GM23338 (cell line): ENCODE measurements at regions not wholly inside any gene's neighbourhood (a gene's known extent, or its start where the extent isn't known, plus 50 kb on each side); places are given as distances from the start of the nearest gene placed in this dataset.

Experiments used
- ATAC-seq: fragments of 200-7000 bp; cut with Tn5 transposase; 3 replicates; pipeline ENCODE4 v1.9.1; 2020
- DNase-seq: peaks from one replicate; pipeline ENCODE4 v3.0.0-alpha.2; 2015; ENCODE audit warnings: low spot score
- H2AFZ ChIP-seq: fragments of 200-600 bp; sonication (generic); 2 replicates; pipeline ENCODE4 v1.8.0; 2016; ENCODE audit warnings: antibody characterized with exemption, mild to moderate bottlenecking, moderate library complexity
- H3F3A ChIP-seq: fragments of 200-600 bp; sonication (generic); replicated peaks from 2 replicates; pipeline ENCODE4 v1.8.0; 2017; ENCODE audit warnings: antibody characterized with exemption, mixed run types, low read depth
- H3K27ac ChIP-seq: fragments of 200-600 bp; sonication (generic); 2 replicates; pipeline ENCODE4 v1.6.1; 2016; ENCODE audit warnings: low read depth
- H3K27me3 ChIP-seq: fragments of 200-600 bp; sonication (generic); 2 replicates; pipeline ENCODE4 v1.8.0; 2016; ENCODE audit warnings: mild to moderate bottlenecking, mixed run types, moderate library complexity; ENCODE audit not compliant: insufficient read depth
- H3K36me3 ChIP-seq: fragments of 200-600 bp; sonication (generic); 2 replicates; pipeline ENCODE4 v1.8.0; 2016; ENCODE audit warnings: mild to moderate bottlenecking; ENCODE audit not compliant: insufficient read depth
- H3K4me1 ChIP-seq: fragments of 200-600 bp; sonication (generic); 2 replicates; pipeline ENCODE4 v1.8.0; 2016; ENCODE audit warnings: mild to moderate bottlenecking, moderate library complexity; ENCODE audit not compliant: insufficient read depth
- H3K4me2 ChIP-seq: fragments of 200-600 bp; sonication (generic); 2 replicates; pipeline ENCODE4 v1.7.1; 2017; ENCODE audit warnings: mixed run types
- H3K4me3 ChIP-seq: fragments of 200-600 bp; sonication (generic); 2 replicates; pipeline ENCODE4 v1.6.1; 2016; ENCODE audit warnings: mixed run types
- H3K79me2 ChIP-seq: fragments of 200-600 bp; sonication (generic); replicated peaks from 2 replicates; pipeline ENCODE4 v1.8.0; 2017; ENCODE audit warnings: mild to moderate bottlenecking; ENCODE audit not compliant: insufficient read depth
- H3K9me2 ChIP-seq: fragments of 200-600 bp; sonication (generic); 2 replicates; pipeline ENCODE4 v1.8.0; 2017; ENCODE audit not compliant: insufficient read depth
- H4K20me1 ChIP-seq: fragments of 200-600 bp; sonication (generic); replicated peaks from 2 replicates; pipeline ENCODE4 v1.8.0; 2017; ENCODE audit warnings: mild to moderate bottlenecking; ENCODE audit not compliant: insufficient read depth
- H3K27ac Mint-ChIP-seq: 2 replicates; pipeline ENCODE4 v1.8.0; 2020; ENCODE audit warnings: inconsistent platforms, mild to moderate bottlenecking, moderate library complexity, mixed read lengths
- H3K27me3 Mint-ChIP-seq: 3 replicates; pipeline ENCODE4 v1.8.0; 2022; ENCODE audit warnings: low read depth, mild to moderate bottlenecking, moderate library complexity, mixed read lengths, inconsistent platforms; ENCODE audit not compliant: insufficient read depth, poor library complexity
- H3K36me3 Mint-ChIP-seq: 3 replicates; pipeline ENCODE4 v1.8.0; 2021; ENCODE audit warnings: low read depth, mild to moderate bottlenecking, inconsistent platforms, moderate library complexity, mixed read lengths
- H3K4me1 Mint-ChIP-seq: 3 replicates; pipeline ENCODE4 v1.8.0; 2020; ENCODE audit warnings: mild to moderate bottlenecking, inconsistent platforms, mixed read lengths
- H3K4me3 Mint-ChIP-seq: 3 replicates; pipeline ENCODE4 v1.8.0; 2021; ENCODE audit warnings: moderate library complexity, mild to moderate bottlenecking, inconsistent platforms, mixed read lengths
- H3K9me3 Mint-ChIP-seq: 3 replicates; pipeline ENCODE4 v1.8.0; 2020; ENCODE audit warnings: moderate library complexity, mild to moderate bottlenecking, inconsistent platforms, mixed read lengths
- CREB1 ChIP-seq: fragments of 250-450 bp; sonication (Bioruptor Pico); IDR thresholded peaks from 2 replicates; pipeline ENCODE4 v1.5.0; 2020; ENCODE audit warnings: low read depth, mild to moderate bottlenecking, moderate library complexity
- ETS1 ChIP-seq: IDR thresholded peaks from 2 replicates; pipeline ENCODE4 v1.6.1; 2016; ENCODE audit warnings: antibody characterized with exemption
- EZH2phosphoT487 ChIP-seq: fragments of 200-600 bp; sonication (generic); IDR thresholded peaks from one replicate; pipeline ENCODE4 v1.8.1; 2018; ENCODE audit warnings: antibody characterized with exemption; ENCODE audit not compliant: unreplicated experiment
- JUNB ChIP-seq: IDR thresholded peaks from one replicate; pipeline ENCODE4 v1.6.1; 2016; ENCODE audit warnings: antibody characterized with exemption; ENCODE audit not compliant: unreplicated experiment
- NANOG ChIP-seq: IDR thresholded peaks from 2 replicates; pipeline ENCODE4 v1.6.1; 2016; ENCODE audit warnings: antibody characterized with exemption, borderline replicate concordance
- REST ChIP-seq: IDR thresholded peaks from one replicate; pipeline ENCODE4 v1.6.1; 2018; ENCODE audit warnings: antibody characterized with exemption; ENCODE audit not compliant: unreplicated experiment
- STAT1 ChIP-seq: IDR thresholded peaks from one replicate; pipeline ENCODE4 v1.6.1; 2016; ENCODE audit warnings: antibody characterized with exemption; ENCODE audit not compliant: unreplicated experiment
- ZNF114 ChIP-seq: fragments of 250-450 bp; sonication (Bioruptor Pico); IDR thresholded peaks from 2 replicates; pipeline ENCODE4 v1.5.0; 2020; ENCODE audit warnings: mild to moderate bottlenecking, moderate library complexity
- ZNF331 ChIP-seq: fragments of 250-450 bp; sonication (Bioruptor Pico); IDR thresholded peaks from 2 replicates; pipeline ENCODE4 v1.5.0; 2020; ENCODE audit warnings: low read depth, mild to moderate bottlenecking, moderate library complexity
- ZNF462 ChIP-seq: fragments of 250-450 bp; sonication (Bioruptor Pico); IDR thresholded peaks from 2 replicates; pipeline ENCODE4 v1.5.0; 2020; ENCODE audit warnings: mild to moderate bottlenecking, moderate library complexity
- TF ChIP-seq, protein P1 (sequence below), 2 experiments: fragments of 200-600 bp in 1 of 2; sonication (generic) in 1 of 2; conservative IDR thresholded peaks; 2 replicates each; pipeline versions ENCODE4 v1.5.1 to v1.6.1; 2016 to 2017; ENCODE audit warnings: antibody characterized with exemption in 2 of 2, low read depth in 2 of 2, mild to moderate bottlenecking in 2 of 2, moderate library complexity in 1 of 2

DNA sequence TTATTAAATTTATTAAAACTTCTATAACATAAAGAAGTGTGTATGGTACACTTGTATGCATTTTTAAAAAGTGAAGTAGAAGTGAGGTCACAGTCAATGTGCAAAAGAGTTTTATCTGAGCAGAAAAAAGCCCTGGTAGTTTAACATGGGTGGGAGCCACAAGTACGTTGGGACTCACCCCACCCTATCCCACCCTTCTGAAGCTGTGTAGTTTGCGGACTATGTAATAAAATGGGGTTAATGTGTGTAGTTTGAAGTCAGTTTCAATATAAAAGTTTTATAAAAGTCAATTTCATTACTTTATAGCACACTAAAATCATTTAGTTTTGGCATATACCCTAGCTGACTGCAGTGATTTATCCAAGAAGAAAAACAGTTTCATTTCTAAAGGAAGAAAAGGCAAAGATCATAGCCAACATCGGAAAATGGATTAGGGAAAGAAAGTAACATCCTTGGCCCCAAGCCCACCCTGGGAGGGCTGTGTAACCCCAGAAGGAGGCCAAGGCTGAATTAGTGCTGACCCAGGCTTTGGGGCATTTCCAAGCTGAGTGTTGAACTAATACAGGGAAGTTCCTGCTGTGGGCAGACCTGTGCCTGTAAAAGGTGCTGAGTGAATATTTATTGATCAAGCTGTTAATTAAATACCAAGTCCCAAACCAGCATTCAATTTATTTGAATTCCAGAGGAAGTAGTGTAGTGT lies 398.6 kb upstream of the ADAMTSL1 start (continued):
- TF ChIP-seq ZNF462 (CRISPR knock-in tag) (no peak), JUNB (no peak)

GRCh38 chr9:18077941-18078678 lies 395.8 kb upstream of the ADAMTSL1 start:
- no peaks in the 10 kb centered on the region for H3K79me2 ChIP-seq
- H3K4me3 ChIP-seq, result no peak overlapping the region
- H3K4me1 Mint-ChIP-seq, result peaks cover 2% of the 10 kb centered on the region; the same call in 2 of the 3 replicates
- ATAC-seq (no peak), DNase-seq (no peak)
- no peak overlapping the region for H3K27ac Mint-ChIP-seq
- no peaks in the 10 kb centered on the region for H3K36me3 Mint-ChIP-seq
- no peak overlapping the region for H3K27ac ChIP-seq
- H2AFZ ChIP-seq, result 0 out of 2 replicates have a peak overlapping the region, but pooled peaks have one; percentile 14
- H3F3A ChIP-seq, result no peaks in the 10 kb centered on the region
- H3K36me3 ChIP-seq, result no peaks in the 10 kb centered on the region; the same call in 1 of the 2 replicates
- H3K27me3 ChIP-seq, result no peaks in the 10 kb centered on the region
- no peaks in the 10 kb centered on the region for H3K4me1 ChIP-seq
- no peak overlapping the region for H3K4me2 ChIP-seq
- H3K9me2 ChIP-seq, result no peaks in the 10 kb centered on the region
- H3K9me3 Mint-ChIP-seq, result no peaks in the 10 kb centered on the region
- no peak overlapping the region for H3K4me3 Mint-ChIP-seq
- H3K27me3 Mint-ChIP-seq, result peaks cover 1% of the 10 kb centered on the region
- H4K20me1 ChIP-seq, result no peaks in the 10 kb centered on the region
- TF ChIP-seq ZNF114 (CRISPR knock-in tag) (no peak), REST (no peak), EZH2phosphoT487 (no peak), STAT1 (no peak), CREB1 (no peak), ETS1 (no peak), ZNF331 (no peak), NANOG (no peak)
- TF ChIP-seq, protein P1, sequence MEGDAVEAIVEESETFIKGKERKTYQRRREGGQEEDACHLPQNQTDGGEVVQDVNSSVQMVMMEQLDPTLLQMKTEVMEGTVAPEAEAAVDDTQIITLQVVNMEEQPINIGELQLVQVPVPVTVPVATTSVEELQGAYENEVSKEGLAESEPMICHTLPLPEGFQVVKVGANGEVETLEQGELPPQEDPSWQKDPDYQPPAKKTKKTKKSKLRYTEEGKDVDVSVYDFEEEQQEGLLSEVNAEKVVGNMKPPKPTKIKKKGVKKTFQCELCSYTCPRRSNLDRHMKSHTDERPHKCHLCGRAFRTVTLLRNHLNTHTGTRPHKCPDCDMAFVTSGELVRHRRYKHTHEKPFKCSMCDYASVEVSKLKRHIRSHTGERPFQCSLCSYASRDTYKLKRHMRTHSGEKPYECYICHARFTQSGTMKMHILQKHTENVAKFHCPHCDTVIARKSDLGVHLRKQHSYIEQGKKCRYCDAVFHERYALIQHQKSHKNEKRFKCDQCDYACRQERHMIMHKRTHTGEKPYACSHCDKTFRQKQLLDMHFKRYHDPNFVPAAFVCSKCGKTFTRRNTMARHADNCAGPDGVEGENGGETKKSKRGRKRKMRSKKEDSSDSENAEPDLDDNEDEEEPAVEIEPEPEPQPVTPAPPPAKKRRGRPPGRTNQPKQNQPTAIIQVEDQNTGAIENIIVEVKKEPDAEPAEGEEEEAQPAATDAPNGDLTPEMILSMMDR (conservative IDR thresholded peaks at IDR 0.05; ENCODE audit: low read depth in 2 of 2), result no peak
